SK-N-MC (cell line): ENCODE measurements at regions not wholly inside any gene's neighbourhood (a gene's known extent, or its start where the extent isn't known, plus 50 kb on each side); places are given as distances from the start of the nearest gene placed in this dataset.
"Not testable (repeated sequence)": the region's sequence is repeated elsewhere in the genome, so short reads cannot be mapped to it uniquely, and the experiment has no call there.

Experiments
- FOXP2 ChIP-seq: optimal IDR thresholded peaks from 2 replicates; pipeline ENCODE3; 2011; ENCODE audit warnings: mild to moderate bottlenecking, moderate library complexity; ENCODE audit not compliant: insufficient read depth; ENCODE audit errors: extremely low read length, control extremely low read depth
- POLR2AphosphoS5 ChIP-seq: IDR thresholded peaks from 2 replicates; pipeline ENCODE4 v1.6.1; 2012; ENCODE audit warnings: mild to moderate bottlenecking, low read depth, low read length, borderline replicate concordance

DNA sequence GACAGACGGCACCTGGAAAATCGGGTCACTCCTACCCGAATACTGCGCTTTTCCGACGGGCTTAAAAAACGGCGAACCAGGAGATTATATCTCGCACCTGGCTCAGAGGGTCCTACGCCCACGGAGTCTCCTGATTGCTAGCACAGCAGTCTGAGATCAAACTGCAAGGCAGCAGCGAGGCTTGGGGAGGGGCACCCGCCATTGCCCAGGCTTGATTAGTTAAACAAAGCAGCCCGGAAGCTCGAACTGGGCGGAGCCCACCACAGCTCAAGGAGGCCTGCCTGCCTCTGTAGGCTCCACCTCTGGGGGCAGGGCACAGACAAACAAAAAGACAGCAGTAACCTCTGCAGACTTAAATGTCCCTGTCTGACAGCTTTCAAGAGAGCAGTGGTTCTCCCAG lies 197.5 kb upstream of the FAT3 start:
- TF ChIP-seq POLR2AphosphoS5, FOXP2: not testable (repeated sequence)
